WERI-Rb-1 (cell line): ENCODE measurements at regions not wholly inside any gene's neighbourhood (a gene's known extent, or its start where the extent isn't known, plus 50 kb on each side); places are given as distances from the start of the nearest gene placed in this dataset.

ENCODE experiments used
- DNase-seq: peaks from one replicate; pipeline ENCODE4 v3.0.0-alpha.2; 2020
- H3K27ac ChIP-seq: fragments of 250-450 bp; sonication (Bioruptor Pico); 2 replicates; pipeline ENCODE4 v1.5.1; 2020; ENCODE audit warnings: mild to moderate bottlenecking, moderate library complexity
- H3K27me3 ChIP-seq: fragments of 250-450 bp; sonication (Bioruptor Pico); 2 replicates; pipeline ENCODE4 v1.5.1; 2021; ENCODE audit warnings: mild to moderate bottlenecking, low read depth, moderate library complexity; ENCODE audit not compliant: insufficient read depth, severe bottlenecking
- H3K36me3 ChIP-seq: fragments of 250-450 bp; sonication (Bioruptor Pico); 2 replicates; pipeline ENCODE4 v1.5.1; 2020; ENCODE audit warnings: mild to moderate bottlenecking, moderate library complexity
- H3K4me3 ChIP-seq: 2 replicates; pipeline ENCODE4 v1.5.1; 2011; ENCODE audit warnings: low read depth, mild to moderate bottlenecking, control low read depth, low read length
- H3K9me3 ChIP-seq: fragments of 250-450 bp; sonication (Bioruptor Pico); 2 replicates; pipeline ENCODE4 v1.5.1; 2021; ENCODE audit warnings: mild to moderate bottlenecking, moderate library complexity; ENCODE audit not compliant: severe bottlenecking
- TF ChIP-seq, protein P1 (sequence below): IDR thresholded peaks from 2 replicates; pipeline ENCODE4 v1.5.1; 2011; ENCODE audit warnings: low read depth, mild to moderate bottlenecking, control low read depth, inconsistent platforms, low read length

DNA sequence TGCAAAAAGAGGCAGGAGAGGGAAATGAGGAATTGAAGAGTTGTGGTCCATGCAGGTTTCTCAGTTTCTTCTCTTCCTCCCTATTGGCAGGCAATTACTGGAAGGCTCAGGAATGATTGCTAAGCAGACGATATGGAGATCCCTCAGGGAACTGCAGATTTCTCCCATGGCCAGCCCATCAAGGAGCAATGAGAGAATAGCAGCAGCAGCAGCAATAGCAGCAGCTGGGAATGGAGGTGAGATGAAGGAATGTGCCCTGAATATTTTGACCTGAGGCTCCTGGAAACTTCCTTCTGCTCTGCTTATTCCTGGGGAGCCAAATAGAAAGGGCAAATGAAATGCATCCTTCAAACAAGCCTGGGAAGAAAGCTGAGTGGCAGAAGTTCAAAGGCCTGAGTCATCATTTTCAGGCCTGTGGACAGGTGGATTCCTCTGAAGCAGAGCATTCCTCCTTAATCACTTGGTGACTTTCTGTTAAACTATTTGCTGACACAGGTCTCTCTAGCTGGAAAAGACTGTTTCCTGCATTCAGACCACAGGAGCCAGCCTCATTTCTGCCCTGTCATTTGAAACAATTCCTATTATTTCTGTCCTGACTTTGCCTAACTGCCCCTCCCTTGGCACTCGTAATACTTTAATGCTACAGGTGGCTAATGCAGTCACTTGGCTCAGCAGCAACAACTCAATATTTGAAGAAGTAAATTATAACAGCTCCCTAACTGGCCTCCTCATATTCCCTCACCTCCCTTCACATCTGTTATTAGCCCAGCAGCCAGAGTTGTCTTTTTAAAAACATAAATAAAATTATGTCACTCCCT, 146.9 kb upstream of the GADL1 start:
- TF ChIP-seq, protein P1, sequence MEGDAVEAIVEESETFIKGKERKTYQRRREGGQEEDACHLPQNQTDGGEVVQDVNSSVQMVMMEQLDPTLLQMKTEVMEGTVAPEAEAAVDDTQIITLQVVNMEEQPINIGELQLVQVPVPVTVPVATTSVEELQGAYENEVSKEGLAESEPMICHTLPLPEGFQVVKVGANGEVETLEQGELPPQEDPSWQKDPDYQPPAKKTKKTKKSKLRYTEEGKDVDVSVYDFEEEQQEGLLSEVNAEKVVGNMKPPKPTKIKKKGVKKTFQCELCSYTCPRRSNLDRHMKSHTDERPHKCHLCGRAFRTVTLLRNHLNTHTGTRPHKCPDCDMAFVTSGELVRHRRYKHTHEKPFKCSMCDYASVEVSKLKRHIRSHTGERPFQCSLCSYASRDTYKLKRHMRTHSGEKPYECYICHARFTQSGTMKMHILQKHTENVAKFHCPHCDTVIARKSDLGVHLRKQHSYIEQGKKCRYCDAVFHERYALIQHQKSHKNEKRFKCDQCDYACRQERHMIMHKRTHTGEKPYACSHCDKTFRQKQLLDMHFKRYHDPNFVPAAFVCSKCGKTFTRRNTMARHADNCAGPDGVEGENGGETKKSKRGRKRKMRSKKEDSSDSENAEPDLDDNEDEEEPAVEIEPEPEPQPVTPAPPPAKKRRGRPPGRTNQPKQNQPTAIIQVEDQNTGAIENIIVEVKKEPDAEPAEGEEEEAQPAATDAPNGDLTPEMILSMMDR: no peak
- H3K4me3 ChIP-seq: no peak overlapping the region
- H3K9me3 ChIP-seq: no peaks in the 10 kb centered on the region
- no peak for DNase-seq
- H3K27ac ChIP-seq: no peak overlapping the region
- no peaks in the 10 kb centered on the region for H3K36me3 ChIP-seq
- H3K27me3 ChIP-seq: no peaks in the 10 kb centered on the region

DNA sequence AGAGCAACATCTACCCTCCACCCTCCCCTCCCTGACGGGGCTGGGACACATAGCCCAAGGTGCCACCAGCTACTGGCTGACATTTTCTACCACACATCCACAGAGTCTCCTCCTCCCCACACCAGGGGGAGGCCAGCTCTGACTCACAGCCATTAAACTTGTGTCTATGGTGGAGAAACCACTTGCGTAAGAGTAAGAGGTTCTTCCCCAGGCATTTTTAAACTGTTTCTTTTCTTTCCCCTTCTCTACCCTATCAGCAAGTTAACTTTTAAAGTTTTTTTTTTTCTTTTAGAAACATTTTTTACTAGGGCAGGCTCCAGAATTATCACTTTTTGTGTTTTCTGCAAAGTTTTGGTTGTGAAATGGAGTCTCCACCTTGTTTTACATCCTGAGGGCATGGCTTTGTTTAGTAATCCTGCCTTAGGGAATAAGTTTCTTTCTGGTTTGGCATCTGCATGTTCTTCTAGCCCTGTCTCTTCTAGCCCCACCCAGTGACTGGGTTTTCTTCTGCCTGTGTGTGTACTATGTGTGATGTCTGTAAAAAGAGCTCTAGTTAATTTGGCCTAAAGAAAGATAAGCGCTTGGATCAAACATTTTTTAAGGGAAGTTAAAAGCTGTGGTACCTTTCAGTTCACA, 148.8 kb upstream of the GADL1 start:
- no peak overlapping the region for H3K27ac ChIP-seq
- no peaks in the 10 kb centered on the region for H3K9me3 ChIP-seq
- TF ChIP-seq, protein P1: no peak
- no peak overlapping the region for H3K4me3 ChIP-seq
- no peaks in the 10 kb centered on the region for H3K27me3 ChIP-seq
- DNase-seq: no peak
- no peaks in the 10 kb centered on the region for H3K36me3 ChIP-seq

DNA sequence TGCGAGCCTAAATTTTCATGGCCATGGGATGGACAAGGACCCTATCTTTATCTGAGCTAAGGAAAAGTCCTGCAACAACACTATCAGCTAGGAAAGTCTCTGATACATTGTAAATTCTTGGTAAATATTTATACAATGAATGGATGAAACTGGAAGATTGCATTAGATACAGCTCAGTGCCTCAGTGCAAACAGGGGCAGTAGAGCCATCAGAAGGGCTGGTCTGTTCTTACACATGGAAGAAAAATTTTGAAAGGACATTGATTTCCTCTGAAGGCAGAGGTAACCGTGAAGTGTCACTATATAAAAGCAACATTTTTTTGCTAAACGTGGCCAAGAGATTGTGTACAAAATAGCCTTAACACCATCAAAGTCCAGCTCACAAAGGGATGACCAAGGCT, 153.2 kb upstream of the GADL1 start:
- no peaks in the 10 kb centered on the region for H3K36me3 ChIP-seq
- H3K4me3 ChIP-seq: no peak overlapping the region
- DNase-seq: no peak
- TF ChIP-seq, protein P1: no peak
- no peak overlapping the region for H3K27ac ChIP-seq
- H3K27me3 ChIP-seq: no peaks in the 10 kb centered on the region
- no peaks in the 10 kb centered on the region for H3K9me3 ChIP-seq

DNA sequence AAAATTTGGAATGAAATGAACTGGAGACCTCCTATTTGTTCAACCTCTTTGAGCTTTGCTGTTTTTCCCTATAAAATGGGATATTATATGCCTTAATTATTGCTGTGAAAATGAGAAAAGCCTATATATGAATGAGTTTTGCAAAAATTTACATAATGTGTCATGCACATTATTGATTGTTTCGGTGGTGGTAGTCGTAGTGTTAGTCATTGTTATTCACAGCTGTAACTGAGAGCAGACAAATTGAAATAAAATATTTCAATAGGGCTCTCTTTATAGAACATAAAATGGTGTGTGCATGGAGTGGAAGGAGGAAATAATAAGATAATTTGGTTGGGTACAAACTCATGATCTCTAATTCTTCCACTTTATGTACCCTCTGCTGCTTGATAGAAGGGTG, 153.7 kb upstream of the GADL1 start:
- no peak overlapping the region for H3K4me3 ChIP-seq
- TF ChIP-seq, protein P1: no peak

DNA sequence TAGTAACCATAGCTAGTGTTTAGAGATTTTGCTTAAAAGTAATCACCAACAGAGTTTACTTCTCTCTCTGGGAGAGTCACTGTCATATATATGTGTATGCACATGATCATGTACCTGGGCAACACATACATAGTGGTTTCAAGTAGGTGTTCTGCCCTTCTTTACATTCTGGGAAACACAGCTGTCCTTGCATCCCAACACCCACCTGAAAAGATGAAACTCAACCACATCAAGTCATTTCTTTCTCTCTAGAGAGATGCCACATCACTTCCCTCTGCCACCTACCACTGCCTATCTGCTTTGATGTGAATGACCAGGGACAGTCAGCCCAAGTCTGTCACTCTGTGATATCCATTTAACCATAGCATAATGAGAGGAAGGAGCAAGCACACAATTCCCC, 155.8 kb upstream of the GADL1 start:
- no peak for DNase-seq
- Histone ChIP-seq H3K9me3 (no peaks in the 10 kb centered on the region), H3K27me3 (no peaks in the 10 kb centered on the region), H3K36me3 (no peaks in the 10 kb centered on the region), H3K4me3 (no peak overlapping the region), H3K27ac (no peak overlapping the region)
- TF ChIP-seq, protein P1: no peak

More for the DNA sequence above, 153.7 kb upstream of the GADL1 start:
- H3K27ac ChIP-seq: no peak overlapping the region
- no peaks in the 10 kb centered on the region for H3K27me3 ChIP-seq
- DNase-seq: no peak
- H3K36me3 ChIP-seq: no peaks in the 10 kb centered on the region
- no peaks in the 10 kb centered on the region for H3K9me3 ChIP-seq
